ENCODE measurements at regions not wholly inside any gene's neighbourhood (a gene's known extent, or its start where the extent isn't known, plus 50 kb on each side); places are given as distances from the start of the nearest gene placed in this dataset.

DNA sequence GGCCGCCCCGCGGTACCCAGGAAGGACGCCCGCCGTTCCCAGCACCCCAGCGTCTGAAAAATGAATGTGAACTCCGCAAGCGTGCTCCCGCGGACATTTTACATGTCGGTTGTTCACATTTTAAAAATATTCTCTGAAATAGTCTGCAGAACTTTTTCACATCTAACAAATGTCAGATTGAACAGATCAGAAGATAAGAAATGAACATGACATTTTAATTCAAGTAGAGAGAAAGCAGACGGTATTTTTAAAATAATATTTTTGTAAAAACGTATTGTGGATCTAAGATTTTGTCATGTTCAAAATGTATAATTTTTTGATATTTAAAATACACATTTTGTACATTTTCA is 101.8 kb upstream of the DIO3 start:
- Histone ChIP-seq H3K4me3 (ENCODE audit: insufficient read depth, low read length, poor library complexity, severe bottlenecking) (no peak overlapping the region), H3K9me2 (replicated peaks; ENCODE audit: insufficient read depth, low read length) (no peaks in the 10 kb centered on the region), H3K9me3 (ENCODE audit: insufficient read depth, low read length) (no peaks in the 10 kb centered on the region), H2AFZ (ENCODE audit: low read depth, low read length, severe bottlenecking) (no peak overlapping the region), H3F3A (ENCODE audit: insufficient read depth) (no peaks in the 10 kb centered on the region), H3K27ac (ENCODE audit: low read depth, low read length) (no peak overlapping the region), H3K79me2 (ENCODE audit: insufficient read depth, low read length) (no peaks in the 10 kb centered on the region), H3K36me3 (ENCODE audit: low read length) (no peaks in the 10 kb centered on the region), H3K4me2 (ENCODE audit: low read depth, low read length, poor library complexity, severe bottlenecking) (no peak overlapping the region), H4K20me1 (ENCODE audit: low read depth, low read length) (no peaks in the 10 kb centered on the region), H3K9ac (ENCODE audit: low read length) (no peak overlapping the region), H3K27me3 (ENCODE audit: low read length) (no peaks in the 10 kb centered on the region)
- TF ChIP-seq, protein P1, sequence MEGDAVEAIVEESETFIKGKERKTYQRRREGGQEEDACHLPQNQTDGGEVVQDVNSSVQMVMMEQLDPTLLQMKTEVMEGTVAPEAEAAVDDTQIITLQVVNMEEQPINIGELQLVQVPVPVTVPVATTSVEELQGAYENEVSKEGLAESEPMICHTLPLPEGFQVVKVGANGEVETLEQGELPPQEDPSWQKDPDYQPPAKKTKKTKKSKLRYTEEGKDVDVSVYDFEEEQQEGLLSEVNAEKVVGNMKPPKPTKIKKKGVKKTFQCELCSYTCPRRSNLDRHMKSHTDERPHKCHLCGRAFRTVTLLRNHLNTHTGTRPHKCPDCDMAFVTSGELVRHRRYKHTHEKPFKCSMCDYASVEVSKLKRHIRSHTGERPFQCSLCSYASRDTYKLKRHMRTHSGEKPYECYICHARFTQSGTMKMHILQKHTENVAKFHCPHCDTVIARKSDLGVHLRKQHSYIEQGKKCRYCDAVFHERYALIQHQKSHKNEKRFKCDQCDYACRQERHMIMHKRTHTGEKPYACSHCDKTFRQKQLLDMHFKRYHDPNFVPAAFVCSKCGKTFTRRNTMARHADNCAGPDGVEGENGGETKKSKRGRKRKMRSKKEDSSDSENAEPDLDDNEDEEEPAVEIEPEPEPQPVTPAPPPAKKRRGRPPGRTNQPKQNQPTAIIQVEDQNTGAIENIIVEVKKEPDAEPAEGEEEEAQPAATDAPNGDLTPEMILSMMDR (IDR thresholded peaks at IDR 0.05; ENCODE audit: insufficient read depth, low read length, poor library complexity, severe bottlenecking), result no peak
- no peak for TF ChIP-seq EZH2phosphoT487 (conservative IDR thresholded peaks at IDR 0.05; ENCODE audit: low read length)

DNA sequence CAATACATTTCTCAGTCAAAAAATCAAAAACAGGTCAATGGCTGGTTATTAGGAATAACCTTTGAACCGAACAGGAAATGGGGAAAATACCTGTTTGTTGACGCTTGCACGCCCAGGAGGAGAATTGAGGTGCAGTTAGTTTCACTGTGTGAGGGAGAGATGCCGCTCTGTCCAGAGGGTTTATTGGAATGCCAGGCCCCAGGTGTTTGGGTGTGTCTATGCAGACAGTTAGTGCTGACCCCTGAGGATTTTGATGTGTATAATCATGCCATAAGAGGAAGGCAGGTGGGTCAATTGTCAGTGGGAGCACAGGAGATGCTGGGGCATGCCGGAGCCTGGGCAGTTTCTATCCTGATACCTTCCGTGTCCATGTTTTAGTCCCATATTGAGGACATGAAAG is 100.8 kb upstream of the DIO3 start:
- Histone ChIP-seq H3K27me3 (ENCODE audit: low read length) (no peaks in the 10 kb centered on the region), H4K20me1 (ENCODE audit: low read depth, low read length) (no peaks in the 10 kb centered on the region), H3K9me3 (ENCODE audit: insufficient read depth, low read length) (no peaks in the 10 kb centered on the region), H3K27ac (ENCODE audit: low read depth, low read length) (no peak overlapping the region), H2AFZ (ENCODE audit: low read depth, low read length, severe bottlenecking) (no peak overlapping the region), H3K9ac (ENCODE audit: low read length) (no peak overlapping the region), H3K4me2 (ENCODE audit: low read depth, low read length, poor library complexity, severe bottlenecking) (no peak overlapping the region), H3K79me2 (ENCODE audit: insufficient read depth, low read length) (no peaks in the 10 kb centered on the region), H3K4me3 (ENCODE audit: insufficient read depth, low read length, poor library complexity, severe bottlenecking) (no peak overlapping the region), H3K36me3 (ENCODE audit: low read length) (no peaks in the 10 kb centered on the region), H3K9me2 (replicated peaks; ENCODE audit: insufficient read depth, low read length) (no peaks in the 10 kb centered on the region), H3F3A (ENCODE audit: insufficient read depth) (no peaks in the 10 kb centered on the region)
- TF ChIP-seq EZH2phosphoT487 (conservative IDR thresholded peaks at IDR 0.05; ENCODE audit: low read length), result no peak
- TF ChIP-seq, protein P1 (IDR thresholded peaks at IDR 0.05; ENCODE audit: insufficient read depth, low read length, poor library complexity, severe bottlenecking), result no peak

DNA sequence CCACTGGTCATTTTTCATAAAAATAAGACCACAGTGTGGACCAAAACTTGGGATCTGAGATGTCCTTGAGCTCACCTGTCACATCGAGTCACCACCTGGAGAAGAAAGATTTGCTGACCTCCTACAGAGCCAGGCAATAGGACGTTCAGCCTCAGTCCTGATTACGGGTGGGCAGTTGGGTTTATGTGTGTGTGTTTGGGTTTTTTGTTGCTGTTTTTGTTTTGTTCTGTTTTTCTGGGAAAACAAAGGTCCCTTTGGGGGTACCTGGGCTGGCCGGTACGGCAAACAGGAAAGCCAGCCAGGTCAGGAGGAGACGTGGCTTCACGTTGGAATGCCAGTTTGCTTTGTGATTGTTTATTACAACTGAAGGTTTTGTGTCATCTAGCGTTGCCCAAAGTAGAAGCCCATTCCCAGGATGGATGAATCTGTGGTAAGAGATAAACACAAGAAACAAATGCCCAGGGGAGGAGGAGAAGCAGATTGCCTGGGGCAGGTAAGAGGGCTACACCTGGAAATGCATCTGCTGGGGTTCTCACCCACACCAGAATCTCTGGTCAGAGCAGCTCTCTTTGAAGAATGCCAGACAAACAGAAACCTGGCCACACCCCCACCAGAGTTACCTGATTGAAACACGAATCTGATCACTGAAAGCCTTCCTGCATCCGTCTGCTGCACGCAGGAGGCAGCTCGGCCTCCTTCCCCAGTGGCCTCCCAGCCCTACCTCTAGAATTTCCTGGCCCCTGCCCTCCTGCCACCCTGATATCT is 100.1 kb upstream of the DIO3 start:
- Histone ChIP-seq H3F3A (ENCODE audit: insufficient read depth) (no peaks in the 10 kb centered on the region), H4K20me1 (ENCODE audit: low read depth, low read length) (no peaks in the 10 kb centered on the region), H2AFZ (ENCODE audit: low read depth, low read length, severe bottlenecking) (no peak overlapping the region), H3K9me2 (replicated peaks; ENCODE audit: insufficient read depth, low read length) (no peaks in the 10 kb centered on the region), H3K79me2 (ENCODE audit: insufficient read depth, low read length) (no peaks in the 10 kb centered on the region), H3K4me3 (ENCODE audit: insufficient read depth, low read length, poor library complexity, severe bottlenecking) (no peak overlapping the region), H3K27me3 (ENCODE audit: low read length) (no peaks in the 10 kb centered on the region), H3K36me3 (ENCODE audit: low read length) (no peaks in the 10 kb centered on the region), H3K4me2 (ENCODE audit: low read depth, low read length, poor library complexity, severe bottlenecking) (no peak overlapping the region), H3K27ac (ENCODE audit: low read depth, low read length) (no peak overlapping the region), H3K9me3 (ENCODE audit: insufficient read depth, low read length) (no peaks in the 10 kb centered on the region), H3K9ac (ENCODE audit: low read length) (no peak overlapping the region)
- TF ChIP-seq EZH2phosphoT487 (conservative IDR thresholded peaks at IDR 0.05; ENCODE audit: low read length), result no peak
- TF ChIP-seq, protein P1 (IDR thresholded peaks at IDR 0.05; ENCODE audit: insufficient read depth, low read length, poor library complexity, severe bottlenecking), result no peak
